DOHH2 (cell line): ENCODE measurements at regions not wholly inside any gene's neighbourhood (a gene's known extent, or its start where the extent isn't known, plus 50 kb on each side); places are given as distances from the start of the nearest gene placed in this dataset.

ENCODE experiments used
- H3F3A ChIP-seq: fragments of 200-600 bp; sonication (generic), shearing (Covaris generic); 2 replicates; pipeline ENCODE4 v1.6.0; 2016; ENCODE audit warnings: antibody characterized with exemption, mild to moderate bottlenecking; ENCODE audit not compliant: control insufficient read depth, insufficient read depth
- H3K27ac ChIP-seq: fragments of 200-600 bp; sonication (generic); 2 replicates; pipeline ENCODE4 v1.5.1; 2014; ENCODE audit warnings: low read depth, mild to moderate bottlenecking, low read length, moderate library complexity
- H3K27me3 ChIP-seq: fragments of 200-600 bp; sonication (generic); 2 replicates; pipeline ENCODE4 v1.6.1; 2014; ENCODE audit warnings: mild to moderate bottlenecking, low read length, mixed read lengths; ENCODE audit not compliant: control insufficient read depth
- H3K36me3 ChIP-seq: fragments of 200-600 bp; sonication (generic); 2 replicates; pipeline ENCODE4 v1.6.1; 2014; ENCODE audit warnings: mild to moderate bottlenecking, low read length, moderate library complexity, mixed read lengths; ENCODE audit not compliant: control insufficient read depth
- H3K4me1 ChIP-seq: fragments of 200-600 bp; sonication (generic); 2 replicates; pipeline ENCODE4 v1.6.1; 2014; ENCODE audit warnings: mild to moderate bottlenecking, low read length, mixed read lengths; ENCODE audit not compliant: control insufficient read depth
- H3K4me2 ChIP-seq: fragments of 200-600 bp; sonication (generic); 2 replicates; pipeline ENCODE4 v1.6.0; 2014; ENCODE audit warnings: mild to moderate bottlenecking, low read length, moderate library complexity
- H3K4me3 ChIP-seq: fragments of 200-600 bp; sonication (generic); 2 replicates; pipeline ENCODE4 v1.5.1; 2014; ENCODE audit warnings: mild to moderate bottlenecking, low read length, mixed read lengths
- H3K79me2 ChIP-seq: fragments of 200-600 bp; sonication (generic); 2 replicates; pipeline ENCODE4 v1.6.1; 2014; ENCODE audit warnings: mild to moderate bottlenecking, low read length, mixed read lengths; ENCODE audit not compliant: control insufficient read depth
- H3K9me2 ChIP-seq: fragments of 200-600 bp; sonication (generic); replicated peaks from 2 replicates; pipeline ENCODE4 v1.6.1; 2014; ENCODE audit warnings: mild to moderate bottlenecking, low read length, mixed read lengths; ENCODE audit not compliant: control insufficient read depth
- H3K9me3 ChIP-seq: fragments of 200-600 bp; sonication (generic); 2 replicates; pipeline ENCODE4 v1.6.1; 2014; ENCODE audit warnings: antibody characterized with exemption, low read length, mixed read lengths; ENCODE audit not compliant: control insufficient read depth, insufficient read depth
- H4K20me1 ChIP-seq: fragments of 200-600 bp; sonication (generic); 2 replicates; pipeline ENCODE4 v1.6.0; 2014; ENCODE audit warnings: low read depth, mild to moderate bottlenecking, antibody characterized with exemption, low read length, moderate library complexity; ENCODE audit not compliant: control insufficient read depth, insufficient read depth
- CTCF ChIP-seq: fragments of 200-600 bp; sonication (generic); IDR thresholded peaks from one replicate; pipeline ENCODE4 v1.5.1; 2014; ENCODE audit warnings: antibody characterized with exemption, mild to moderate bottlenecking, low read depth, low read length; ENCODE audit not compliant: poor library complexity, severe bottlenecking
- EZH2phosphoT487 ChIP-seq: fragments of 200-600 bp; sonication (generic); IDR thresholded peaks from 2 replicates; pipeline ENCODE4 v1.6.1; 2017; ENCODE audit warnings: borderline replicate concordance, mild to moderate bottlenecking, antibody characterized with exemption, low read length, moderate library complexity, mixed read lengths

GRCh38 chr4:20483416-20483815, 216.8 kb upstream of the PACRGL start:
- no peaks in the 10 kb centered on the region for H3K36me3 ChIP-seq
- H3K4me3 ChIP-seq: no peak overlapping the region
- no peaks in the 10 kb centered on the region for H3K9me3 ChIP-seq
- H3K79me2 ChIP-seq: no peaks in the 10 kb centered on the region
- H3F3A ChIP-seq: no peaks in the 10 kb centered on the region
- no peaks in the 10 kb centered on the region for H3K9me2 ChIP-seq
- H4K20me1 ChIP-seq: no peaks in the 10 kb centered on the region
- no peak for TF ChIP-seq CTCF
- no peak for TF ChIP-seq EZH2phosphoT487
- H3K4me2 ChIP-seq: no peak overlapping the region
- no peak overlapping the region for H3K27ac ChIP-seq
- no peaks in the 10 kb centered on the region for H3K27me3 ChIP-seq
- H3K4me1 ChIP-seq: no peaks in the 10 kb centered on the region

GRCh38 chr4:20486433-20486832, 213.8 kb upstream of the PACRGL start:
- Histone ChIP-seq H3K4me1 (no peaks in the 10 kb centered on the region), H3K9me3 (no peaks in the 10 kb centered on the region), H3K4me3 (no peak overlapping the region), H3K4me2 (no peak overlapping the region), H3K27me3 (no peaks in the 10 kb centered on the region), H3K36me3 (no peaks in the 10 kb centered on the region), H3K27ac (no peak overlapping the region), H4K20me1 (no peaks in the 10 kb centered on the region), H3K9me2 (no peaks in the 10 kb centered on the region), H3F3A (no peaks in the 10 kb centered on the region), H3K79me2 (no peaks in the 10 kb centered on the region)
- no peak for TF ChIP-seq CTCF
- no peak for TF ChIP-seq EZH2phosphoT487

- Histone ChIP-seq H4K20me1 (no peaks in the 10 kb centered on the region), H3K9me3 (no peaks in the 10 kb centered on the region), H3K27me3 (no peaks in the 10 kb centered on the region), H3K27ac (no peak overlapping the region), H3K9me2 (no peaks in the 10 kb centered on the region), H3K4me3 (no peak overlapping the region), H3K79me2 (no peaks in the 10 kb centered on the region), H3K36me3 (no peaks in the 10 kb centered on the region), H3F3A (no peaks in the 10 kb centered on the region), H3K4me1 (no peaks in the 10 kb centered on the region), H3K4me2 (no peak overlapping the region)
- TF ChIP-seq CTCF: no peak
- no peak for TF ChIP-seq EZH2phosphoT487
These were observed 212.8 kb upstream of the PACRGL start for GRCh38 chr4:20487446-20487845.

GRCh38 chr4:20487852-20488251, 212.4 kb upstream of the PACRGL start:
- no peaks in the 10 kb centered on the region for H3K79me2 ChIP-seq
- H3K9me3 ChIP-seq: no peaks in the 10 kb centered on the region
- H3K27ac ChIP-seq: no peak overlapping the region
- no peaks in the 10 kb centered on the region for H3K27me3 ChIP-seq
- no peak for TF ChIP-seq CTCF
- TF ChIP-seq EZH2phosphoT487: no peak
- no peak overlapping the region for H3K4me2 ChIP-seq
- no peaks in the 10 kb centered on the region for H3K9me2 ChIP-seq
- no peaks in the 10 kb centered on the region for H3K4me1 ChIP-seq
- no peak overlapping the region for H3K4me3 ChIP-seq
- no peaks in the 10 kb centered on the region for H3K36me3 ChIP-seq
- H4K20me1 ChIP-seq: no peaks in the 10 kb centered on the region
- H3F3A ChIP-seq: no peaks in the 10 kb centered on the region
